ENCODE measurements at regions not wholly inside any gene's neighbourhood (a gene's known extent, or its start where the extent isn't known, plus 50 kb on each side); places are given as distances from the start of the nearest gene placed in this dataset.

- H3K4me3 ChIP-seq (ENCODE audit: low read depth, low read length) = no peak overlapping the region
- no peak for TF ChIP-seq CTCF (IDR thresholded peaks at IDR 0.05; ENCODE audit: insufficient read depth, low read depth, low read length, missing control alignments)
- no peak for DNase-seq (ENCODE audit: low read depth)
Measured at GRCh38 chr5:179430193-179431175, 85.2 kb upstream of the ADAMTS2 start.

GRCh38 chr5:179427676-179428056, 82.4 kb upstream of the ADAMTS2 start:
- no peak overlapping the region for H3K4me3 ChIP-seq (ENCODE audit: low read depth, low read length)
- no peak for DNase-seq (ENCODE audit: low read depth)
- TF ChIP-seq CTCF (IDR thresholded peaks at IDR 0.05; ENCODE audit: insufficient read depth, low read depth, low read length, missing control alignments) = no peak

GRCh38 chr5:179427032-179427675, 81.9 kb upstream of the ADAMTS2 start:
- no peak for DNase-seq (ENCODE audit: low read depth)
- no peak for TF ChIP-seq CTCF (IDR thresholded peaks at IDR 0.05; ENCODE audit: insufficient read depth, low read depth, low read length, missing control alignments)
- no peak overlapping the region for H3K4me3 ChIP-seq (ENCODE audit: low read depth, low read length)

- H3K4me3 ChIP-seq (ENCODE audit: low read depth, low read length) = no peak overlapping the region
- no peak for TF ChIP-seq CTCF (IDR thresholded peaks at IDR 0.05; ENCODE audit: insufficient read depth, low read depth, low read length, missing control alignments)
- DNase-seq (ENCODE audit: low read depth) = no peak
Measured at GRCh38 chr5:179422908-179423481, 77.7 kb upstream of the ADAMTS2 start.

- TF ChIP-seq CTCF (IDR thresholded peaks at IDR 0.05; ENCODE audit: insufficient read depth, low read depth, low read length, missing control alignments) = no peak
- H3K4me3 ChIP-seq (ENCODE audit: low read depth, low read length) = no peak overlapping the region
- no peak for DNase-seq (ENCODE audit: low read depth)
Measured at GRCh38 chr5:179422213-179422855, 77.1 kb upstream of the ADAMTS2 start.

GRCh38 chr5:179421144-179421901, 76.1 kb upstream of the ADAMTS2 start:
- DNase-seq (ENCODE audit: low read depth) = no peak
- no peak for TF ChIP-seq CTCF (IDR thresholded peaks at IDR 0.05; ENCODE audit: insufficient read depth, low read depth, low read length, missing control alignments)
- no peak overlapping the region for H3K4me3 ChIP-seq (ENCODE audit: low read depth, low read length)

All from GM12865 (cell line).